22Rv1 (cell line): ENCODE measurements at regions not wholly inside any gene's neighbourhood (a gene's known extent, or its start where the extent isn't known, plus 50 kb on each side); places are given as distances from the start of the nearest gene placed in this dataset.

ENCODE experiments used
- H3K27ac ChIP-seq: fragments of 450-650 bp; 2 replicates; pipeline ENCODE4 v1.5.1; 2017
- CTCF ChIP-seq: fragments of 450-650 bp; IDR thresholded peaks from 2 replicates; pipeline ENCODE4 v1.5.1; 2017; ENCODE audit warnings: mild to moderate bottlenecking
- ZFX ChIP-seq: fragments of 450-650 bp; IDR thresholded peaks from 2 replicates; pipeline ENCODE4 v1.6.1; 2017; ENCODE audit warnings: antibody characterized with exemption, borderline replicate concordance

- TF ChIP-seq CTCF = no peak
- TF ChIP-seq ZFX = no peak
- no peak overlapping the region for H3K27ac ChIP-seq
Measured at GRCh38 chr6:91449539-91449938, 862.7 kb upstream of the MAP3K7 start.

- TF ChIP-seq ZFX (no peak), CTCF (no peak)
- H3K27ac ChIP-seq = no peak overlapping the region
Measured at GRCh38 chr6:91447530-91448254, 860.8 kb upstream of the MAP3K7 start.

- TF ChIP-seq ZFX = no peak
- no peak for TF ChIP-seq CTCF
- no peak overlapping the region for H3K27ac ChIP-seq
Measured at GRCh38 chr6:91447081-91447480, 860.2 kb upstream of the MAP3K7 start.

- TF ChIP-seq ZFX (no peak), CTCF (no peak)
- no peak overlapping the region for H3K27ac ChIP-seq
Measured at GRCh38 chr6:91443405-91443804, 856.5 kb upstream of the MAP3K7 start.

GRCh38 chr6:91442342-91442741 is 855.5 kb upstream of the MAP3K7 start:
- H3K27ac ChIP-seq = no peak overlapping the region
- TF ChIP-seq ZFX = no peak

- TF ChIP-seq CTCF = no peak
- TF ChIP-seq ZFX = no peak
- H3K27ac ChIP-seq = no peak overlapping the region
Measured at GRCh38 chr6:91438570-91438969, 851.7 kb upstream of the MAP3K7 start.

GRCh38 chr6:91437315-91437729 is 850.5 kb upstream of the MAP3K7 start:
- no peak overlapping the region for H3K27ac ChIP-seq

More at GRCh38 chr6:91437315-91437729, 850.5 kb upstream of the MAP3K7 start:
- no peak for TF ChIP-seq ZFX
- TF ChIP-seq CTCF = no peak
